ENCODE measurements at regions not wholly inside any gene's neighbourhood (a gene's known extent, or its start where the extent isn't known, plus 50 kb on each side); places are given as distances from the start of the nearest gene placed in this dataset.
"Not testable (repeated sequence)": the region's sequence is repeated elsewhere in the genome, so short reads cannot be mapped to it uniquely, and the experiment has no call there.

- DNase-seq (ENCODE audit: low spot score) = peak; percentile 94
Measured at GRCh38 chr6:115811541-115811940, 249.2 kb downstream of the FRK start.

GRCh38 chr6:115798229-115798628, 262.5 kb downstream of the FRK start:
- no peak for DNase-seq (ENCODE audit: low spot score)

GRCh38 chr6:115796829-115797228, 263.9 kb downstream of the FRK start:
- no peak for DNase-seq (ENCODE audit: low spot score)

DNA sequence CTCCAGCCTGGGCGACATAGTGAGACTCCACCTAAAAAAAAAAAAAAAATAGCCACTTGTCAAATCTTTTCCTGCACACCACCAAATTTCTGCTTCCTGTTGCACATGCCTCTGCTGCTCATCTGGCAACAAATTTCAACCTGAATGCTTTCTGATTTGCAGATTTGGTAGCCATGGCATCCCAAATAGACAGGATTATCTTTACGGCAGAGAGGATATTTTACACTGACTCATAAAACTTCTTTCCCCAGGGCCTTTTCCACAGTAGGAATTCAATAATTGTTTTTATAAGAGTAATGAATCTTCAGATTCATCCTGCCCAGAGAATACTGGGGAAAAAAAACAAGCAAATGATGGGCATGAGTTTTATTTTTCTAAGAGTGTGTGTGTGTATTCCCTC, 264.6 kb downstream of the FRK start:
- no peak for DNase-seq (ENCODE audit: low spot score)

DNA sequence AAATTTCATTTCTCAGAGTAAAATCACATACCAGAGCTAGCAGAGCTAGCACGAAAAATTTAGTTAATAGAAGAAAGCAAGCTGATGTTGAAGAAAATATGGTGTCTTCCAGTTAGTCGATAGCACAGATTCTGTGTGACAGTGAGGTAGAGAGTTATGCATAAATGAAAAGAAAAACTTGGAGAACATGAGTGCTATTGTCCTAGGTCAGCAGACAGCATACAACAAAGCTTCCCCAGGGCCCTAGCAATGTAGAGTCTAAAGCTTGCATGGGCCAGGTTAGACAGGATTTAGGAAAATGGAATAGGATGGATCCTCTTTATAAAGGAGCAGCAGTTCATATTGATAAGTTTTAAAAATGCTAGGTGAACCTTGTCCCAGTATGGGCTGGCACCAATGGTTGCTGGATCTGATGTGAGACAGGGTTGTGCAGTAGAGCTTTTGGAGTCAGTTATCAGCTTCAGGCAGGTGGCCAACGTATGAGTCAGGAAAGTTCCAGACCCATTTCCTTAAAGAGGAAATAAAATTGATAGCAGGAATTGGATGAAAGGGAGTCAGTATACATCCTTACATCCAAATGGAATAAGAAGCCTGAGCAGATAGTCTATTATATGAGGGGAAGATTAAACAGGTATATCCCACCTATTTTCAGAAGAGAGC, 277.2 kb downstream of the FRK start:
- no peak for DNase-seq (ENCODE audit: low spot score)

- DNase-seq (ENCODE audit: low spot score) = no peak
Measured at GRCh38 chr6:115782612-115783011, 278.1 kb downstream of the FRK start.

- peak; percentile 98 for DNase-seq (ENCODE audit: low spot score)
Measured at GRCh38 chr6:115773741-115774140, 286.9 kb downstream of the FRK start.

DNA sequence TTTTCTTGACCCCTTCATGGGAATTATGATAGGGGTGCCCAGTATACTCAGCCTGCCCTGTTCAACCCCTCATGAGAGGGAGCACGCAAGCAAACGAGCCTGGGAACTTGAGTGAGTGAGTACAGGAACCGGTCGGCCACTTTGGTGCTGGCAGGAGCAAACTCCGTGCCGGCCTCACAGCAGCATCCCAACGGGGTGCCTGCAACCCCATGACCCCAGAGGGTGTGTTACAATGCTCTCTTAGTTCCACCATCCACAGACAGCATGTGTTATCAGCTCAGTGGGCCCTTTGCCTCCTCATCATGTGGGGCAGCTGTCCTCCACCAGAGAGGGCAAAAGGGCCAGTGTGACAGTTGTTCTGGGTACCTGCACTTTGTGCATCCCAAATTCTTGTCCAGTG, 289.8 kb downstream of the FRK start:
- DNase-seq (ENCODE audit: low spot score) = no peak

DNA sequence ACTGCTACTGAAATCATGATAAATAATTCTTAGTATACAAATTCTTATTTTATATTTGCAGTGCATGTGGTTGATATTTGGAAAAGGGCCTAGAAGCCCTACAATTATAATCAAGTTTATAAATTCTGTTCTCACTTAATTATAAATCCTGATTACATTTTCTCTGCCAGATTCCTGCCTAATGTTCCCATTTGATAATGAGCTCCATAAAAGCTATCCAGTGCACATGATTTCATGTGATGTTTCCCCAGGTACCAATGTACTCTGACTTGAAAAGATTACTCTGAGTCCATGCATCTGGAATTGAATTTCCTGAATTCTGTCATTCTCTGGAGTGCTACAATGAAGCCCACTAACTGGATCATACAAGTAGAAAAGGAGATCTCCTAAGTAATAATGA, 292.2 kb downstream of the FRK start:
- peak; percentile 12 for DNase-seq (ENCODE audit: low spot score)

GRCh38 chr6:115767931-115768330, 292.8 kb downstream of the FRK start:
- DNase-seq (ENCODE audit: low spot score) = no peak

GRCh38 chr6:115766745-115767462, 293.8 kb downstream of the FRK start:
- no peak for DNase-seq (ENCODE audit: low spot score)

DNA sequence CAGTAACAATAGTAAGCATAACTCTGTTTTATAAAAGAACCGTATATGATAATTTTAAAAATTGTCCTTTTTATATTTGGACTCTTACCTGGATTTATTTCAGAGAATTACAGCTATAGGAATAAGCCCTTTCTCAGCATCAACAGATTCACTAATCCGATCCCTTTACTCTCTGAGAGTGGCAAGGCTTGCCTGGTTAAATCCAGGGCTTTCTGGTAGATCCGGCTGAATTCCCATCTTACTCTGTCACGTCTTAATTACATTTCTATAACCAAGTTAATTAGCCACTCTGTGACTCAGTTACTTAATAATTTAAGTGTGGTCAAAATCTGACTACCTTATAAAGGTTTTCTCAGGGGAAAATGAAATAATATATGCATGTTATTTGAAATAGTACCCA, 294.7 kb downstream of the FRK start:
- DNase-seq (ENCODE audit: low spot score) = no peak

GRCh38 chr6:115759051-115759450, 301.6 kb downstream of the FRK start:
- peak; percentile 91 for DNase-seq (ENCODE audit: low spot score)

DNA sequence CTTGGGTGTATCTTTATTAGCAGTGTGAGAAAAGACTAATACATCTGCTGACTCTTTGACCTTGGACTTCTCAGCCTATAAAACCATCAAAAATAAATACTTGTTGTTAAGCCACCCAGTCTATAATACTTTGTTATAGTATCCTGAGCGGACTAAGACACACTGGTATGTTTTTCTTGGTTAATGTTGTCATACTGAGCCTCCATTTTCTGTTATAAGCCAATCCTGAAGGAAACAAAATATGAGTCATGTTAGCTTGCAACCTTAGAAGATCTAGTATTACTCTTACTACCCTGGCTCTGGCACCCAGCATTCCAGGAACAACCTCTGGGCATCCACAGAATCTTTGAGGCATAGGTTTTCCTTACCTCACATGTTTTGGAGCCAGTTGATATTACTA, 307.2 kb downstream of the FRK start:
- DNase-seq (ENCODE audit: low spot score) = no peak

DNA sequence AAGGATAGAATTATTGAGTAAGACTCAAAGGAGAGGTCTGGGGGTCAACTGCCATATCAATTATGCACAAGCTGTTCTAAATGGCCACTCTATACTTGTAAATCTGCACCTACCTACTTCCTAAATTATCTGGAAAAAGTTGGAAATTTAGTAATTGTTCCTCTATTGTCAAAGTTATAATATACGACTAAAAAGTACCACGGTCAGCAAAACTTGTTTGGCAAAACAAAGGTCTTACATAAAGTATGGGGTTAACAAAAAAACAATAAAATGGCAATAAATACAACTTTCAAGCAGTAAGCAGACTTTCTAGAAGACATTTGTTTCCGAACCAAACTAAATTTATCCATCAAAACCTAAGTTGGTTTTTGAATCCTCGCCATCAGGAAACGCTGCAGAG, 309.7 kb downstream of the FRK start:
- no peak for DNase-seq (ENCODE audit: low spot score)

DNA sequence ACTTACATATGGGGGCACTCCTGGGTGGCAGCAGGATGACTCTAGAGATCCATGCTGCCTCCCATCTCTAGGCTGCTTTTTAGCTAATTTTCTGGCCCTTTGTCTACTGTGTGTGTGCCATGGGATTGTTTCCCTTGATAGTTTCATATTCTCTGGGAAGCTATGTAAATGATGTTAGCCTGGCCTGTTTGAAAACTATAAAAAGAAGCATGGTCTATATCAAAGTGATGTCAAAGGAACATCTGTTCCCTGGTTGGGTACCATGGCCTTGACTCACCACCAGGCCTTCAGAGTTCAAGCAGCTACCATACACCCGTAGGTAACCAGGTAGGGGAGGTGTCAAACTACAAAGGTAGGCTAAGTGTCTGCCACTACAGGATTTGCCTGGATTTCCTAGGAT, 310.4 kb downstream of the FRK start:
- no peak for DNase-seq (ENCODE audit: low spot score)

DNA sequence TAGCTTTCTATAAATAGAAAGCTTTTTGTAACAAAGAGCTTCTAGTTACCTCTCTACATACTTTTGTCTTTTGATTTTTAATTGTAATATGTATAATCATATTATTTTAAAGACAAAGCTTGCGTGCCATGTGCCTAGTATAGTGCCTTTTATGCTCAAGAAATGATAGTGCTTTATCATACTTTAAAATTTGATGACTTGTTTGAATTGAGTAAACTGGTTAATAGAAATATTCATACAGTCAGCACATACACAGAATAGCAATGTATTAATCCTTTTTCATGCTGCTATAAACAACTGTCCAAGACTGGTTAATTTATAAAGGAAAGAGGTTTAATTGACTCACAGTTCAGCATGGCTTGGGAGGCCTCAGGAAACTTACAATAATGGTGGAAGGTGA, 313.0 kb downstream of the FRK start:
- DNase-seq (ENCODE audit: low spot score) = no peak

DNA sequence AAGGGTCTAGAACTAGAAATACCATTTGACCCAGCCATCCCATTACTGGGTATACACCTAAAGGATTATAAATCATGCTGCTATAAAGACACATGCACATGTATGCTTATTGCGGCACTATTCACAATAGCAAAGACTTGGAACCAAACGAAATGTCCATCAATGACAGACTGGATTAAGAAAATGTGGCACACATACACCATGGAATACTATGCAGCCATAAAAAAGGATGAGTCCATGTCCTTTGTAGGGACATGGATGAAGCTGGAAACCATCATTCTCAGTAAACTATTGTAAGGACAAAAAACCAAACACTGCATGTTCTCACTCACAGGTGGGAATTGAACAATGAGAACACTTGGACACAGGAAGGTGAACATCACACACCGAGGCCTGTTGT, 314.1 kb downstream of the FRK start:
- not testable (repeated sequence) for DNase-seq (ENCODE audit: low spot score)

DNA sequence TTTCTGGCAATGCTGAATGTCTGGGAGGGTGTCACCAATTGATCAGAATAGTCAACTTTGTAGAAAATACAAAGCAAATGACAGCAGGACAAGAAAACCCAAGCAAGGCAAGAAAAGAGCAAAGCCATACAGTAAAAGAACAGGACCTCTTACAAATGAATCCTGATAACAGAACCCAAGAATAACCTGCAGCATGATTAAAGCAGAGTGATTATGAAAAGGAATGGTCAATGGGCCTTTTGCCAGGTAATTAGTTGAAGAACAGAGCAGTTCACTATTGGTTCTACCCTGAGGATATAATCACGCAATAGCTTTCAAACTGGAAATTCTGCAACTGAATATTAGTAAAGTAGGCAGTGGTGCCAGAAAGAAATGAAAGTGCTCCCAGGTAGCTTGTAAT, 319.8 kb downstream of the FRK start:
- no peak for DNase-seq (ENCODE audit: low spot score)

GRCh38 chr6:115735610-115736009, 325.1 kb downstream of the FRK start:
- DNase-seq (ENCODE audit: low spot score) = no peak

DNA sequence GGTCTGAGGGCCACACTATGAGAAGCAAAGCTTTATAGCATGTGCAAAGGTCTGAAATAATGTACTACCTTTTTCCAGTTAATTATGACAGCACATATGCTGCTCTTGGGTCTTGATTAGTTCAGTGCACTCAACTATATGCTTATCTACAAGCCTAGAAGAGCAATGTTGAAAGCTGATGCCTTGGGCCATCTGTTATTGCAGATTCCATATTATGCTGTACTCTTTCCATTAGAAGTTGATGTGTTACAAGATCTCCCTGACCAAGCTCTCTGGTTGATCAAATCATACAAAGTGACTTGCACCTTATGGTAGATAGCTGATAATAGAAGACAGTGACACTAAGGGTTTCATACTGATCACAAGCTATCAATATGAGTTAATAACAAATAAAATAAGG, 327.3 kb downstream of the FRK start:
- DNase-seq (ENCODE audit: low spot score) = peak; percentile 93

- no peak for DNase-seq (ENCODE audit: low spot score)
Measured at GRCh38 chr6:115729036-115729435, 331.7 kb downstream of the FRK start.

DNA sequence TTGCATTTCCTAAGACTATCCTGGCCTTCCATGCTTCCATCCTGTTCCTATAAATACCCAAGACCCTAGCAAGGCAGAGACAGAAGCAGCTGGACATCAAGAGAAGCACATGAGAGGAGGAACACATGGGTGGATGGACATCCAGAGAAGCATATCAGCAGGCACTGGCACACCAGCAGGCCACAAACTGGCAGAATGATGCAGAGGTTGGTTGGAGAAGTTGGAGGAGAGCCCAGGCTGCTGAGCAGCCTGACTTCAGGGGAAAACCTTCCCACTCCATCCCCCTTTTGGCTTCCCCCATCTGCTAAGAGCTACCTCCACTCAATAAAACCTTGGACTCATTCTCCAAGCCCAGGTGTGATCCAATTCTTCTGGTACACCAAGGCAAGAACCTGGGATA, 332.5 kb downstream of the FRK start:
- no peak for DNase-seq (ENCODE audit: low spot score)

DNA sequence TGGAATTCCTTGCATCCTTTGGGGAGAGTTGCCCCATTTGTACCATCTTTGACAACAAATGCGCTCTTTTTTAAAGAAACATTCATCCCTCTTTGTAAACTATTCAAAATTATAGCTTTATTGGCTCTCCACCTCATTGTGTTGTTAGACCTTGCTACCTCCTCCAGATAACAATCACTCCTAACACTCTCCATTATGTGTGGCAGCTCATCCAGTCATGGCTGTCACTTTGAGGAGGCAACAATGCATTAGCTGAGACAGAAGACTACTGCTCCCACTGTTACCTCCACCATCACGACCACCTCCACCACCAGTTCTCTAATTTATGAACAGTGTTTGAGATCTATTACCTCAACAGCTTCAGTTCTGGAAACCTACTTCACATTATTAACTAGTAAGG, 339.1 kb downstream of the FRK start:
- DNase-seq (ENCODE audit: low spot score) = no peak
